Activated T-cell treated with anti-CD3 and anti-CD28 coated beads, Interleukin-2, amount 50 U/mL, for 1 hour (primary cell): ENCODE measurements at regions not wholly inside any gene's neighbourhood (a gene's known extent, or its start where the extent isn't known, plus 50 kb on each side); places are given as distances from the start of the nearest gene placed in this dataset.

Experiments used
- DNase-seq: peaks from one replicate; pipeline ENCODE4 v3.0.0-alpha.2; 2020

DNA sequence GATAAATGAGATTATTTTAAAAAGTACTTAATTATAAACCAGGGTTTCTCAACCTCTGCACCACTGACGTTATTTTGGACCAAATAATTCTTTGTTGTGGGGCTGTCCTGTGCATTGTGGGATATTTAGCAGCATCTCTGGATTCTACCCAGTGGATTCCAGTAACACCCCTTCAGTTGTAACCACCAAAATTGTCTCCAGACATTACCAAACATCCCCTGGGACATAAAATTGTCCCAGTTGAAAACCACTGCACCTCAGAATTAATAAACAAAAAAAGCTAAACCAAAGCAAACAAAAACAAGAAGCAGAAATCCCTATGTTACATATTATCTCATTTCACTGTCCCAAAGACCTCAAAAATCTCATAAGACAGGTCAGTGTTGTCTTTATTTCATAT, 54.2 kb upstream of the GIMD1 start:
- DNase-seq, result no peak

DNA sequence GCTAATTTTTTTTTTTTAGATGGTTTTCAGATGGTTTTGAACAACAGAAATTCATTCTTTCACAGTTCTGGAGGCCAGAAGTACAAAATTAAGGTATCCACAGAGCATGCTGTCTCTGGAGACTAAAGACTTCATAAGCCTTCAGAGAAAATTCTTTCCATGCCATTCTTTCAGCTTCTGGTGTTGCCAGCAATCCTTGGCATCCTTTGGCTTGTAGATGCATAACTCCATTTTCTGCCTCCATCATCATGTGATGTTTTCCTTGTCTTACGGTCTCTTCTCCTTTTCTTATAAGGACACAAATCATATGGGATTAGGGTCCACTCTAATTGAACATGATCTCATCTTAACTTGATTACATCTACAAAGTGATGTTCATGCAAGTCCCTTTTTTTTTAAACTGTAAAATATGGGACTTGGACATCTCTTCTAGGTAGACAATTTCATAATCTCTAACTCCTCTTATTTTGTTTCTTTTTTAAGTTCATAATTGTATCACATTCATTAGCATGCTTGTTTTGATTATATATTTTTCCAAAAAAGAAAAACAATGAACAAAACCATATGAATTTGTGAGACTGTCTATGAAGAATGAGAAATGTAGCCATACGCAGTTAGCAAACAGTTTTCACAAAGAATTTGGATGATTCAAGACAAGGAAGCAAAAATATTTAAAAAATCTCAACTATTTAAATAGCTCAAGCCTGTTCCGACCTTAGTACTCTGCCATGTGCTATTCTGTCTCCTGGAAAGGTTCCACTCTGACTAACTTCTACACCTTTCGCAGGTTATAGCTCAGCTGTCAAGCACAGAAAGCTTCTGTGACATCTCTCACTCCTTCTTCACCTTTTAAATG, 53.1 kb upstream of the GIMD1 start:
- no peak for DNase-seq

DNA sequence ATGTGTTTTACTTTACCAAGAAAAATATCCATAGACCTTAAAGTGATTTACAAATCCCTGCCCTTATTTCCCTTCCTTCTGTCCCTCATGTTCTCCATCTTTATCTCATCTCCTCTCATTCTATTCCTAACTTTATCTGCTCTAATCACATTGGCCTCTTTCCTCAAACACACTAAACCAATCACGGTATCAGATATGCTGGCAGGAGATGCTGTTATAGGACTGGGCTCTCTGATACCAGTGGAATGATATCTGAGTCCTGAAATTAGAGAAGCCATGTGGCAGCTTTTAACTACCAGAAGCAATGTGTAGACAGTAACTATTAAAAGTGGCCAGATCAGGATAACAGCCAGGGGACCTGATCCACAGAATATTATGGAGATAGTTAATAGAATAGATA, 49.9 kb upstream of the GIMD1 start:
- no peak for DNase-seq
